Mesendoderm (in vitro differentiated cells): ENCODE measurements at regions not wholly inside any gene's neighbourhood (a gene's known extent, or its start where the extent isn't known, plus 50 kb on each side); places are given as distances from the start of the nearest gene placed in this dataset.

Source experiments
- DNase-seq: peaks from one replicate; pipeline ENCODE4 v3.0.0; 2013
- H2AK5ac ChIP-seq: 2 replicates; pipeline ENCODE4 v1.6.1; 2013; ENCODE audit warnings: low read length, inconsistent platforms
- H2BK120ac ChIP-seq: 2 replicates; pipeline ENCODE4 v1.6.1; 2013; ENCODE audit warnings: low read depth, mild to moderate bottlenecking, low read length, moderate library complexity, mixed read lengths
- H2BK15ac ChIP-seq: replicated peaks from 2 replicates; pipeline ENCODE4 v1.6.1; 2013; ENCODE audit warnings: low read depth, mild to moderate bottlenecking, moderate library complexity
- H2BK5ac ChIP-seq: 2 replicates; pipeline ENCODE4 v1.6.1; 2013; ENCODE audit warnings: low read length, inconsistent platforms
- H3K18ac ChIP-seq: 2 replicates; pipeline ENCODE4 v1.6.1; 2013; ENCODE audit warnings: mild to moderate bottlenecking, low read length, mixed read lengths
- H3K23ac ChIP-seq: one replicate; pipeline ENCODE4 v1.6.1; 2013; ENCODE audit warnings: low read length
- H3K27ac ChIP-seq: 2 replicates; pipeline ENCODE4 v1.5.1; 2013; ENCODE audit warnings: low read depth, mild to moderate bottlenecking, inconsistent platforms, low read length, moderate library complexity
- H3K27me3 ChIP-seq: 2 replicates; pipeline ENCODE4 v1.6.1; 2013; ENCODE audit warnings: low read length, control low read depth, mild to moderate bottlenecking, inconsistent platforms; ENCODE audit not compliant: insufficient read depth, poor library complexity
- H3K36me3 ChIP-seq: 2 replicates; pipeline ENCODE4 v1.6.1; 2013; ENCODE audit warnings: low read length, inconsistent platforms; ENCODE audit not compliant: control insufficient read depth, insufficient read depth
- H3K4ac ChIP-seq: one replicate; pipeline ENCODE4 v1.6.1; 2013; ENCODE audit warnings: low read depth, mild to moderate bottlenecking, low read length, moderate library complexity
- H3K4me1 ChIP-seq: 2 replicates; pipeline ENCODE4 v1.6.1; 2013; ENCODE audit warnings: low read depth, low read length, inconsistent platforms; ENCODE audit not compliant: control insufficient read depth
- H3K4me2 ChIP-seq: 2 replicates; pipeline ENCODE4 v1.6.1; 2013; ENCODE audit warnings: low read length
- H3K4me3 ChIP-seq: 2 replicates; pipeline ENCODE4 v1.5.1; 2013; ENCODE audit warnings: mild to moderate bottlenecking, low read length
- H3K56ac ChIP-seq: one replicate; pipeline ENCODE4 v1.6.1; 2013; ENCODE audit warnings: low read length
- H3K79me1 ChIP-seq: 2 replicates; pipeline ENCODE4 v1.6.1; 2013; ENCODE audit warnings: low read length, inconsistent platforms
- H3K79me2 ChIP-seq: 2 replicates; pipeline ENCODE4 v1.6.1; 2013; ENCODE audit warnings: mild to moderate bottlenecking, low read length; ENCODE audit not compliant: control insufficient read depth, insufficient read depth
- H3K9ac ChIP-seq: 2 replicates; pipeline ENCODE4 v1.6.1; 2013; ENCODE audit warnings: low read length, inconsistent platforms
- H4K5ac ChIP-seq: one replicate; pipeline ENCODE4 v1.6.1; 2013; ENCODE audit warnings: low read length
- H4K8ac ChIP-seq: one replicate; pipeline ENCODE4 v1.6.1; 2013; ENCODE audit warnings: low read depth, mild to moderate bottlenecking, control low read depth, low read length, moderate library complexity
- WGBS: extraction: QIAGEN DNeasy Blood & Tissue Kit; methylation state at CpG from one replicate; pipeline ENCODE4 v1.1.7; 2013; ENCODE audit warnings: low lambda C conversion rate, missing lambda C conversion rate; ENCODE audit not compliant: insufficient coverage; ENCODE audit errors: extremely low coverage; 5-methylcytosine and 5-hydroxymethylcytosine counted together

- Histone ChIP-seq H4K8ac (no peak overlapping the region), H3K4me2 (no peak overlapping the region), H2BK120ac (no peak overlapping the region), H3K36me3 (no peaks in the 10 kb centered on the region), H3K23ac (no peak overlapping the region), H3K79me1 (no peaks in the 10 kb centered on the region), H3K27ac (no peak overlapping the region), H3K79me2 (no peaks in the 10 kb centered on the region), H3K9ac (no peak overlapping the region), H3K18ac (no peak overlapping the region), H3K56ac (no peak overlapping the region), H3K4me1 (no peaks in the 10 kb centered on the region), H2AK5ac (no peak overlapping the region), H3K4me3 (no peak overlapping the region), H2BK15ac (no peak overlapping the region), H3K4ac (no peak overlapping the region), H2BK5ac (no peak overlapping the region), H4K5ac (no peak overlapping the region), H3K27me3 (no peaks in the 10 kb centered on the region)
- DNase-seq, result no peak
These were observed 146.8 kb upstream of the KCNJ3 start for GRCh38 chr2:154551649-154552048.

- H2BK120ac ChIP-seq, result no peak overlapping the region
- H2BK15ac ChIP-seq, result no peak overlapping the region
- no peak overlapping the region for H3K9ac ChIP-seq
- no peak overlapping the region for H3K27ac ChIP-seq
- H3K4me2 ChIP-seq, result no peak overlapping the region
- H3K56ac ChIP-seq, result no peak overlapping the region
- H3K79me2 ChIP-seq, result no peaks in the 10 kb centered on the region
- no peak overlapping the region for H4K5ac ChIP-seq
- no peaks in the 10 kb centered on the region for H3K36me3 ChIP-seq
- H3K79me1 ChIP-seq, result no peaks in the 10 kb centered on the region
- H3K27me3 ChIP-seq, result no peaks in the 10 kb centered on the region
- no peaks in the 10 kb centered on the region for H3K4me1 ChIP-seq
- H3K4ac ChIP-seq, result no peak overlapping the region
- H4K8ac ChIP-seq, result no peak overlapping the region
- H3K18ac ChIP-seq, result no peak overlapping the region
- H3K4me3 ChIP-seq, result no peak overlapping the region
- H3K23ac ChIP-seq, result no peak overlapping the region
- H2AK5ac ChIP-seq, result no peak overlapping the region
- no peak for DNase-seq
- no peak overlapping the region for H2BK5ac ChIP-seq
These were observed 144.4 kb upstream of the KCNJ3 start for GRCh38 chr2:154554046-154554445.

DNA sequence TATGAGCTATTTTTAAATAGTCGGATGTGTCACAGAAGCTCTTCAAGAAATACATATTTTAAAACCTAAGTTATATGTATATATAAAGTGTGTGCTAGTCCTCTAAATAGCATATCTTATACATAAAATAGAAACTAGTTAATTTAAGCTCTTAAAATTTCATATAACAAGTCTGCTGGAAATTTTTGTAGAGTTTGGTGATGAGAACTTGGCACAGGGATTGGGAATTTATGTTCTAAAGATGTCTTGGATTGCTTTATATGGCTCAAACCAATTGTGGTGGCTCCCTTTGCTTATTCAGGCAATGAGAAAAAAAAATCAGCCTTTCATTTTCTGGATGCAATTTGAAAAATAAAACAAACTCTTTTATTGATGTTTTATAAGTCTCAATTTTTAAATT is 142.8 kb upstream of the KCNJ3 start:
- Histone ChIP-seq H3K27ac (no peak overlapping the region), H3K23ac (no peak overlapping the region), H3K4me3 (no peak overlapping the region), H2BK120ac (no peak overlapping the region), H3K18ac (no peak overlapping the region), H3K4me2 (no peak overlapping the region), H3K79me2 (no peaks in the 10 kb centered on the region), H3K56ac (no peak overlapping the region), H3K4me1 (no peaks in the 10 kb centered on the region), H4K5ac (no peak overlapping the region), H2BK15ac (no peak overlapping the region), H3K79me1 (no peaks in the 10 kb centered on the region), H3K27me3 (no peaks in the 10 kb centered on the region), H2BK5ac (no peak overlapping the region), H3K36me3 (no peaks in the 10 kb centered on the region), H4K8ac (no peak overlapping the region), H2AK5ac (no peak overlapping the region), H3K9ac (no peak overlapping the region), H3K4ac (no peak overlapping the region)
- WGBS, result no CpG with 5 or more reads among the region's 1 CpG
- no peak for DNase-seq

- H3K56ac ChIP-seq, result no peak overlapping the region
- no peak overlapping the region for H3K23ac ChIP-seq
- H3K9ac ChIP-seq, result no peak overlapping the region
- no CpG with 5 or more reads among the region's 2 CpGs for WGBS
- no peaks in the 10 kb centered on the region for H3K36me3 ChIP-seq
- H3K27ac ChIP-seq, result no peak overlapping the region
- no peak overlapping the region for H4K8ac ChIP-seq
- no peak overlapping the region for H4K5ac ChIP-seq
- H2BK15ac ChIP-seq, result no peak overlapping the region
- no peak overlapping the region for H2BK120ac ChIP-seq
- H3K4ac ChIP-seq, result no peak overlapping the region
- H3K4me2 ChIP-seq, result no peak overlapping the region
- no peaks in the 10 kb centered on the region for H3K79me1 ChIP-seq
- no peak for DNase-seq
- no peaks in the 10 kb centered on the region for H3K79me2 ChIP-seq
- H2AK5ac ChIP-seq, result no peak overlapping the region
- no peaks in the 10 kb centered on the region for H3K27me3 ChIP-seq
- no peak overlapping the region for H3K18ac ChIP-seq
- no peaks in the 10 kb centered on the region for H3K4me1 ChIP-seq
- H2BK5ac ChIP-seq, result no peak overlapping the region
- H3K4me3 ChIP-seq, result no peak overlapping the region
These were observed 142.3 kb upstream of the KCNJ3 start for GRCh38 chr2:154556146-154556545.

DNA sequence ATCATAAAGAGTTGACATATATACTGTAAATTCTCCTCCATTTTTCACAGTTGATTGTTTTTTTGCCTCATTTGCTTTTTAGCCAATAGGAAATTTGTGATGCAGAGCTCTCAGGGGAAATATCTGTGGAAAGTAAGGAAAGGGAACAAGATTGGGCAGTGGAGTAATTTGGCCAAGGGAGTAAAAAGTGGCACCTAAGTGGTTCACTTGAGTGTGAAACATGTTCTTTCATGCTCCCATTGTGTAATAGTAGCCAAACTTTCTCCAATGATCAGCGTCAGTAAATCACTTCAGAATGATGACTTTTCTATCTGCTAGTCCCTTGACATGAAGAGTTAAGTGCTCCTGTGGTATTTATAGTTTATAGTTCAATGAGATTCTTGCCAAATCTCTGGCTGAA is 141.9 kb upstream of the KCNJ3 start:
- WGBS, result no CpG with 5 or more reads among the region's 1 CpG
- no peak overlapping the region for H3K4me3 ChIP-seq
- no peak for DNase-seq
- no peaks in the 10 kb centered on the region for H3K79me1 ChIP-seq
- no peak overlapping the region for H3K4ac ChIP-seq
- no peak overlapping the region for H3K18ac ChIP-seq
- no peaks in the 10 kb centered on the region for H3K36me3 ChIP-seq
- H2BK15ac ChIP-seq, result no peak overlapping the region
- no peak overlapping the region for H4K5ac ChIP-seq
- H3K4me1 ChIP-seq, result no peaks in the 10 kb centered on the region
- no peak overlapping the region for H3K4me2 ChIP-seq
- no peaks in the 10 kb centered on the region for H3K27me3 ChIP-seq
- H3K56ac ChIP-seq, result no peak overlapping the region
- H4K8ac ChIP-seq, result no peak overlapping the region
- no peak overlapping the region for H2BK120ac ChIP-seq
- H2AK5ac ChIP-seq, result no peak overlapping the region
- no peak overlapping the region for H3K27ac ChIP-seq
- no peak overlapping the region for H3K23ac ChIP-seq
- no peak overlapping the region for H3K9ac ChIP-seq
- no peaks in the 10 kb centered on the region for H3K79me2 ChIP-seq
- no peak overlapping the region for H2BK5ac ChIP-seq

- Histone ChIP-seq H3K36me3 (no peaks in the 10 kb centered on the region), H4K8ac (no peak overlapping the region), H3K4ac (no peak overlapping the region), H3K4me1 (no peaks in the 10 kb centered on the region), H3K79me1 (no peaks in the 10 kb centered on the region), H3K27me3 (no peaks in the 10 kb centered on the region), H4K5ac (no peak overlapping the region), H3K56ac (no peak overlapping the region), H3K79me2 (no peaks in the 10 kb centered on the region), H2BK15ac (no peak overlapping the region), H3K18ac (no peak overlapping the region), H3K23ac (no peak overlapping the region), H2BK120ac (no peak overlapping the region), H2BK5ac (no peak overlapping the region), H3K4me3 (no peak overlapping the region), H3K27ac (no peak overlapping the region), H3K9ac (no peak overlapping the region), H3K4me2 (no peak overlapping the region), H2AK5ac (no peak overlapping the region)
- DNase-seq, result no peak
- WGBS, result no CpG with 5 or more reads among the region's 2 CpGs
These were observed 140.6 kb upstream of the KCNJ3 start for GRCh38 chr2:154557906-154558305.
